HG02763 (cell line): ENCODE measurements at regions not wholly inside any gene's neighbourhood (a gene's known extent, or its start where the extent isn't known, plus 50 kb on each side); places are given as distances from the start of the nearest gene placed in this dataset.

ENCODE experiments used
- ATAC-seq: cut with Tn5 transposase; IDR thresholded peaks from one replicate; pipeline ENCODE4 v1.9.1; 2021; ENCODE audit warnings: mild to moderate bottlenecking, moderate library complexity; ENCODE audit not compliant: unreplicated experiment

GRCh38 chr13:107438251-107438650, 777.1 kb downstream of the LIG4 start:
- no peak for ATAC-seq

- no peak for ATAC-seq
Measured at GRCh38 chr13:107434347-107434746, 781.0 kb downstream of the LIG4 start.

GRCh38 chr13:107427536-107427935, 787.8 kb downstream of the LIG4 start:
- ATAC-seq = no peak

GRCh38 chr13:107422421-107422820, 792.9 kb downstream of the LIG4 start:
- ATAC-seq = no peak

- no peak for ATAC-seq
Measured at GRCh38 chr13:107421951-107422350, 793.4 kb downstream of the LIG4 start.

- ATAC-seq = no peak
Measured at GRCh38 chr13:107421028-107421427, 794.3 kb downstream of the LIG4 start.

- no peak for ATAC-seq
Measured at GRCh38 chr13:107413005-107413404, 802.3 kb downstream of the LIG4 start.

GRCh38 chr13:107407074-107407473, 808.3 kb downstream of the LIG4 start:
- ATAC-seq = no peak

GRCh38 chr13:107395927-107396662, 819.2 kb downstream of the LIG4 start:
- ATAC-seq = no peak

- ATAC-seq = no peak
Measured at GRCh38 chr13:107392205-107392604, 823.1 kb downstream of the LIG4 start.

- no peak for ATAC-seq
Measured at GRCh38 chr13:107387525-107387924, 819.6 kb upstream of the ARGLU1 start.

- ATAC-seq = no peak
Measured at GRCh38 chr13:107379407-107380155, 811.6 kb upstream of the ARGLU1 start.

- no peak for ATAC-seq
Measured at GRCh38 chr13:107376341-107377125, 808.6 kb upstream of the ARGLU1 start.

GRCh38 chr13:107375701-107376340, 807.9 kb upstream of the ARGLU1 start:
- ATAC-seq = no peak

- ATAC-seq = no peak
Measured at GRCh38 chr13:107374038-107374437, 806.1 kb upstream of the ARGLU1 start.

GRCh38 chr13:107373551-107373950, 805.6 kb upstream of the ARGLU1 start:
- ATAC-seq = no peak

- no peak for ATAC-seq
Measured at GRCh38 chr13:107370015-107370785, 802.3 kb upstream of the ARGLU1 start.

- ATAC-seq = no peak
Measured at GRCh38 chr13:107367258-107367657, 799.3 kb upstream of the ARGLU1 start.

GRCh38 chr13:107365466-107366215, 797.7 kb upstream of the ARGLU1 start:
- no peak for ATAC-seq

GRCh38 chr13:107364658-107365057, 796.7 kb upstream of the ARGLU1 start:
- ATAC-seq = no peak
